HG03025 (cell line): ENCODE measurements at regions not wholly inside any gene's neighbourhood (a gene's known extent, or its start where the extent isn't known, plus 50 kb on each side); places are given as distances from the start of the nearest gene placed in this dataset.

Experiments used
- ATAC-seq: cut with Tn5 transposase; IDR thresholded peaks from one replicate; pipeline ENCODE4 v1.9.1; 2021; ENCODE audit warnings: mild to moderate bottlenecking, moderate library complexity; ENCODE audit not compliant: unreplicated experiment, low FRiP score

DNA sequence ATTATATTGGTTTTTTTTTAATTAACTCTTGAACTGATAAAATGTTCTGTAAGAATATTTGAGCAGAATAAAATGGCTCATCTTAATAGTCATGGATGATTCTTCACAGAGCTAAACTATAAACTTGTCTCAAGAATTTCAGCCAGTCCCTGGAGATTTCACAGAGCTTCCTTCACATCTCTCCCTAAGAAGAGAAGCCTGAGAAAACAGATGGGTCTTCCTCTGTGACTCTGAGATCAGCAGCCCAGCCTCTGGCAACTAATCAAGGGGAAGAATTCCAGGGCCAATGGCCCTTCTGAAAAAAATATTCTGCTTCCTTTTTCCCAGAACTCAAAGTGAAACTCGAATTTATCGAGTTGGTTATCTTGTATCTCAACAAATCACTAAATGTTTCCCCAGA is 122.2 kb upstream of the ITGA1 start:
- no peak for ATAC-seq

GRCh38 chr5:52668139-52668538 is 119.6 kb upstream of the ITGA1 start:
- ATAC-seq: no peak

GRCh38 chr5:52668544-52669185 is 119.1 kb upstream of the ITGA1 start:
- ATAC-seq: no peak

DNA sequence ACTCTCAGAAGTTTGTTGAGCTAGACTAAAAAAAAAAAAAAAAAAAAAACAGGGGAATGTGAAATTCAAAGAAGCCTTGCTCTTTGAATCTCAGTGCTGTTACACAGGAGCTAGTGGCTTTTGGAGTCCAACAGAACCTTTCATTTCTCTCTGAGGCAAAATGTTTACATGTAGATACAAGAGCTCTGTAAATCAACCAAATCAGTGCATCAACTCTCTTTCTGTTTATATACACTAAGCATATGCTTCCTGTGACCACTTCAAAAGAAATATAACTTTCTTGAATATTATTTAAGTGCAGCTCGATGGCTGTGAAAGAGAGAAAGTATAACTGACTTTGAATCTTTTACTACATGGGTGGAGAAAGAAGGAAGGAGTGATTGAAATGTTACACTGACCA is 115.3 kb upstream of the ITGA1 start:
- no peak for ATAC-seq

DNA sequence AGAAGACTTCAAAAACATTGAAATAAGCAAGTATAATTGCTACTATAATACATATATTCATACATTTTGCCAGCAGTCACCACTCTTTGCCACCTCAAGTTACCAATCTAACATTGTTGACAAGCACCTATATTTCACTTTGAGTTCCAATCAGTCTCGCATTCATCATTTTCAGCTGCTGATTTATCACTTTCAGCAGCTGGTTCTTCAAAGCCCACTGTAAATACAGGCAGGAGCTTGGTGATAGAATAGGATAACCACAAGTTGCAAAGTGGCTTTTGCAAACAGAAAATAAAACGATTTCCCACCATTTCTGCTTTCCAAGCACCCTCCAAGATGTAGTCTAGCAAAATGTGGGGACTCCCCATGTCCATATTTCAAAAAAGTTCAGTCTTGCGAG is 114.2 kb upstream of the ITGA1 start:
- no peak for ATAC-seq

GRCh38 chr5:52674815-52675545 is 112.7 kb upstream of the ITGA1 start:
- no peak for ATAC-seq

GRCh38 chr5:52682492-52682891 is 105.2 kb upstream of the ITGA1 start:
- no peak for ATAC-seq

DNA sequence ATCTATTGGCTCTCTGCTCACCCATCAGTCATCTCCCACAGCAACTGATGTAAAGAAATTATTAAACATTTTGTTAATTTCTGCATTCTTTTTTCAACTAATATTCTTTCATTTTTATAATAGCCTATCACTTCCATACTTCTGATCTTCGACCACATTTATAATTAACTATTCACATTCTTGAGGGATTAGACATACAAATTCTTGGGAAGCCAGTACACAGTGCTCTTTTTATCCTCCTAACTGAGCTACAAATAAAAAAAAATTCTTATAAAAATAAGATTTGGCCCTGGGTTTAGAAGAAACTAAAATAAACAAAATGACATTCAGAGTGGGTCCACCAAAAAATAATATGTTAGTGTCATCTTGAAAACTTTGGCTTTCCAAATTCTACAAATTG is 103.7 kb upstream of the ITGA1 start:
- no peak for ATAC-seq

GRCh38 chr5:52685566-52685965 is 102.2 kb upstream of the ITGA1 start:
- no peak for ATAC-seq

- no peak for ATAC-seq
Observed at GRCh38 chr5:52685971-52686370, 101.7 kb upstream of the ITGA1 start.

DNA sequence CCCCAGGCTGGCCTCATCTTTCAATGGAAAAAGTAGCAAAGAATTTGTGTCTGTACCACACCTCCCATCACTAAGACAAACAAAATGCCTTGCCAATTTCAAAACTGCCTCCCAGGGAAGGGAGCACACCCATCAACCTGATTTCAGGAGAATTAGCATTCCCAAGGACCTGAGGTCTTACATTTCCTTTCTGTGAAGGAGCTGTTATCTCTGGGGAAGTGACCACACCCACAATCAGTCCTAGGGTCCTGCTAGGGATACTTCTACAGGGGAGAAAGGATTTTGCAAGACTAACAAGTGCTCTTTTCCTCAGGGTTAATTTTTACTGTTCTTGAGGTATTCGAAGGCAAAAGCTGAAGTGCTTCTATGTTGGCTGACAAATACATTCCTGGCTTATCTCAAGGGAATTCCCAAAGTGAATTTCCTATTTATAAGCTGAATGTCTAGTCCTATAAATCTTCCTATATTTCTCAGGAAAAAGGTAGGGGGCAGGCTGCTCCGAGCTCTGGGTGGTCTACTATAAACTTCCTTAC is 97.4 kb upstream of the ITGA1 start:
- ATAC-seq: no peak

DNA sequence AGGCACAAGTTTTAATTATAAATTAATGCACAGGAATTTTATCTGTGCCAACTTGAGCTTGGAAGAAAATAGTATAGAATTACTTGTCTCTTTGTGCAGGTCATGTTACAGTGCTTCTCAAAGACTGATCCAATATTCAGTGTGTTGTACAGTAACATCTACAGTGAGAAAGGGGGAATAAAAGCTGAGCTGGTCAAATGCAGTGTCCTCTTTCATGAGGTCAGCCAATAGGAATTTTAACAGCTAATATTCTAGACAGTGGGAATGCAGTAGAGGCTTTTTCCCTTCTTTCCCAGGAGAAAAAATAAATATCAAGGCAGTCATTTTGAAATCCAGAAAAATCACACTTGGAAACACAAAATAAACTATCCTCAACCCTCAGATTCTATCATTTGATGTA is 95.7 kb upstream of the ITGA1 start:
- ATAC-seq: no peak

DNA sequence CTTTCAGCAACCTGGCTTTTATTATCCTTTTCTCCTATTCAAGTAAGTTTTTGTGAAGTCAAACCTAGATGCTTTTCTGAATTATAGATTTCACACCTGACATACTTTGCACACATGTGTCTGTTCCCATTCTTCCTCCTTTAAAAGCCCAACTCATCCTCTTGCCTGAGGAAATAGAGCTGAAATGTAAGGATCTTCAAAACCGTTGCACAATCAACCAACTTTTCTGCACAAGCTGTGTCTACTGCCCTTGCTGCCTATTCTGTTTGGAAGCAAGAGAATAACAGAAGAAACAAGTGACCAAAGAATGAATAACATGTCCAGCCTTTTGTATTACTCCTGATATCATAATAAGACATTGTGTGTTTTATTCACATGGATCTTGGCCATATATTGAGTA is 95.1 kb upstream of the ITGA1 start:
- no peak for ATAC-seq

DNA sequence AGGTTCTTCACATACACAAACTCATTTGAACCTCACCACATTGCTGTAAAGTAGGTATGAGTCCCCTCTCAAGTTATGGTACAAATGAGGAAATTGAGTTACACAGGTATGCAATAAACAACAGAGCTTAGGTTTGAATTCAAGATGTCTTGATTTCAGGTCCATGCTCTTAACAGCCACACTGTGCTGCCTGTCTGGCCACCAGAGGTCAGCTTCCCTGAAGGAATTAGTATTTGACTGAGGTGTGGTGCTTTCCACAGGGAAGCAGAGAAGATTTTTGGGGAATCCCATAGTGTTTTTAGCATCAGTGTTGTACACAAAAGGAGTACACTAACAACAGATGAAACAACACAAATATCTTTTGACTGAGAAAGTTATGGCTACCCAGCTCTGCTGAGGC is 94.4 kb upstream of the ITGA1 start:
- ATAC-seq: no peak

DNA sequence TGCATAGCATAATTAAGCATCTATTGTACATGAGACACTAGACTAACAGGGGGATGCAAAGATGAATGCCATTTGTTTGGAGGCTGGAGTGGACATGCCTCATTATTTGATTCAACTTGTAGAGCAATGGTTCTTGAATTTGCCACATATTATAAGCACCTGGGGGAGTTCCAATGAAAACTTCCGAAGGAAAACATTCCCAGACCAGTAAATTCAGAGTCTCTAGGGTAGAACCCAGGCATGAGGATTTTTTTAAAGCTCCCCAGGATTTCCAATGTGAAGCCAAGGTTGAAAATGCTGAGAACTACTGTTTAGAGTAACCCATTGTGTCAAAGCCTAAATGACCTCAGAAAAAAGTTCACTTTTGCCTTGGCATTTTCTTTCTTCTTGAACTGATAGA is 93.9 kb upstream of the ITGA1 start:
- ATAC-seq: no peak

- ATAC-seq: no peak
Observed at GRCh38 chr5:52694648-52695047, 93.1 kb upstream of the ITGA1 start.

DNA sequence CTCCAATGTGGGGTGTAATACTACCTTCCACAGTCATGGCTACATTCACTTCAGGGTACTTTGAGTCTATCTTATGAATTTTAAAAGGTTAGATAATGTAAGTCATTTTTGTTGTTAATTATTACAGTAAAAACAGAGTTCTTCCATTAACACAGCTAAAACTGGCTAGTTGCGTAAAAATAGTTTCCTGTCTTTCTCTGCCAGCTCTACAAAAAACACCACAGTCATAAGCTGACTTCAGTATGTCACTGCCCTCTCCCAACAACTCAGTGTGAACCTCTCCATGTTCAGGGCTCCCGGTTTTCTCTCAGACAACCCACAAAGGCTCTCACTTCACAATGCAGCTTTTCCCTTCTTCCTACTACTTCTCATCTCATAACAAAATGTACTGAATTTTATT is 84.8 kb upstream of the ITGA1 start:
- no peak for ATAC-seq

DNA sequence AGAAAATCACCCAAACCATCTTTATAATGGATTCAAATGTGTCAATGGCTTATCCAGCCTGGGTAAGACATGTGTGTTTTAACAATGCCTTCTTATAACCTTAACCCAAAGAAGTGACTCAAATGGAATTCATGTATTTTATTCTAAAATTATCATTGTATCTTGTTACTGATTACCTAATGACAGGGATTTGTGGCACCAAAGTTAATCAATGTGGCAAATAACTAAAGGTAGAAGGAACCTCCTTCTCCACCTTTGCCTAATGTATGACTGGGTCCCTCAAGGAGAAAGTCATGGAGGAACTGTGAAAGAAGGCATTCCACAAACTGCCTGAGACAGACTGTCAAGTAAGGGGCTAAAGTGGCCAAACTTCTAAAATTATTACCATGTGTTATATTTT is 84.4 kb upstream of the ITGA1 start:
- no peak for ATAC-seq

DNA sequence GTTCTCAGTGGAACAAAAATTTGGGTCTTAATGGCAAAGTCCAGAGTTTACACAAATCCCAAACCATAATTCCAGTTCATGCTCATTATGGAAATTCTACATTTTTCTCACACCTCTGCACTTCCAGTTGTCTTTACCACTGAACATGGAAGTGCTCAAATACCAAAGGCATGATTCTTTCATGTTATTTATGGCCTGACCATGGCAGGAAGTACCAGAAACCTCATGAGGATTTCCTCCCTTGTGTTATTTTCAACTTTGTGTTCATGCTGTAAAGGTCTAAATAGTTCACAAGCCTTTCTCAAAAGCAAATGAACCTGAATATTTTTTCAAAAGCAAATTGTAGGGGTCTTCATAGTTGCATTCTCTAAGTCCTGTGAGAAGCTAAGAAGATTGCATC is 82.0 kb upstream of the ITGA1 start:
- no peak for ATAC-seq

- no peak for ATAC-seq
Observed at GRCh38 chr5:52706775-52707174, 80.9 kb upstream of the ITGA1 start.

- no peak for ATAC-seq
Observed at GRCh38 chr5:52707616-52708015, 80.1 kb upstream of the ITGA1 start.

- ATAC-seq: no peak
Observed at GRCh38 chr5:52708463-52708862, 79.3 kb upstream of the ITGA1 start.
